Eye (tissue), 1 donor: ENCODE measurements at regions not wholly inside any gene's neighbourhood (a gene's known extent, or its start where the extent isn't known, plus 50 kb on each side); places are given as distances from the start of the nearest gene placed in this dataset.
"Not testable (repeated sequence)": the region's sequence is repeated elsewhere in the genome, so short reads cannot be mapped to it uniquely, and the experiment has no call there.

ENCODE experiments used
- DNase-seq: peaks from one replicate; pipeline ENCODE4 v3.0.0-alpha.2; 2015

- DNase-seq = no peak
These were observed 271.3 kb downstream of the MREG start for GRCh38 chr2:215742021-215742420.

DNA sequence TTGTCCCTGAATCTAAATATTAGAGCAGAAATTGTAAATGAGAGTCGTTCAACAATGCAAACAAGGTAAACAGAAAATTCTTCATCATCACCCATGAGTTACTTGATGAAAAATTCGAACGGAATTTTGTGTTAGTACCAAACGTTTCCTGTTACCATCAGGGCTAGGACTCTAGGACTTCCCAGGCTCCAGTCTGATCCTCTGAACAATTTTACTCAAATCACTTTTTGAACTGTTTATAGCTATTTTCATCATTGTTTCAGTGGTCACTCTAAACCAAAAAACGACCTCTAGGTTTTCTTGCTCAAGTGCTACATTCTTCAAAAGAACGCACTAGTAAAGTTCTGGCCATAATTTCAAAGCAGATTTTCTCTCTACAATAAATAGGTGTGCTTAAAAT lies 273.3 kb downstream of the MREG start:
- no peak for DNase-seq

GRCh38 chr2:215738351-215738750 lies 275.0 kb downstream of the MREG start:
- no peak for DNase-seq

DNA sequence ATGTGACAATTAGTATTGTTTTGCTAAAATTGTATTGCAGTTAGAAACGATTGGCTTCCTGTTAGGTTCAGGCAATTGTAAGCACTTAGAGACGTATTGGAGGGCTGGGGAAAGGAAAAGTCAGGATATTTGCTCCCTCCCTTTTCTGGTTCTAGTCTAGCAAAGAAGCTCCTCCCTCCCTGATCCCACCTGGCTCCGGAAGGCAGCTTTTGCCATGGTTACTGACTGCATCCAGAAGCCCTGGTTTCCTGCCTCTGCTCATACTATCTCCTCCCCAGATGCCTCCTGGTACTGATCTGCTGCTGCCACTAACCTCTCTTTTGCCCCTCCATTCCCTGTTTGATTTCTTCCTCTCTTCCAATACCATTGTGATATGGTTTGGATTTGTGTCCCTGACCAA lies 275.9 kb downstream of the MREG start:
- DNase-seq = no peak

DNA sequence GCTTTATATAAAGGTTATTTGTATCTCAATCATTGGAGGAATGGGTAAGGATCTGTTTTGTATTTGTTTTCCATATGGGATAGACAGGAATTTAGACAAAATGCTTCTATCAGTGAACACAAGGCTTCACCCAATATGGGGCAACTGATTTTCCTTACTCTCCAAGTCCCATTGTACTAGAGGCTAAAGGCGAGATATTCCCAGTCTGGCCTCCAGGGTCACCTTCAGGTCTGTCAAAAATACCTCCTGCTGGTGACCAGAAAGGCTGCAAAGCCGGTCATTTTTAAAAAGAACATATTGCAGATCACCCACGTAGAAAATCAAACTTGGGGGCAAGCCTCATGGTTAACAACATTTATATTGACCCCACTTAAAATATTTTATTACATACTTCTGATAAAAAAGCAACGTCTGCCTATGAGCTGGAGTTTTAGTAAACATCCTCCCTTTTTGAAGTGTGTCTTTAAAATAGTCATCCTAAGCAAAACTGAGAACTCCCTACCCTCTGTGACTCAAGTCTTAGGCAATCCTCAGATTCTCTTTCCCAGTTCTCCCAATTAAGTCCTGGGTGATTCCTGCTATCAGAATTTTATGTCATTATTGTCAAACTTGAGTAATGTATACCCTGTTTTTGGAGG lies 276.6 kb downstream of the MREG start:
- no peak for DNase-seq

DNA sequence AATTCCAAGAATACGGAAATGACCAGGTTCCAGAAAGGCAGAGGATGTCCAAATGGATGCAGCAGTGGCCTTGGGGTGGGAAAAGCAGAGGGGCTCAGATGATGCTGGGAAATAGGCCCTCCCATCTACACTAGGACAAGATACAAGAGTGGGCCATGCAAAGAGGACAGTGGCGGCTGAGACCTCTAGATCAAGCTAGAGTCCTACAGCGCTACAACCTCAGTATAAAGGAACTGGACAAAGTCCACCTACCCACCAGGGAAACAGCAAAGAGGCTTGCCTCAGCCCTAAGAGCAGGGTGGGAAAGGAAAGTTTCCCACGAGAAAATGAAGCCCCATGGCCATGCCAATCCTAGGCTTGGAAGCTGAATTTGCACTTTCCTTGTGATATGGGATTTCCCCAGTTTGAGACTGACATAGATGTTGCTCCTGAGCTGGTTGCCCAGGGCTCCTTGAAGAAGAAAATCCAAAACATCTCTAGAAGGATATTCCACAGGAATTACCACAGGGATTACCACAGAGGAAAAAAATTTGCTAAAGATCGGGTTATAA lies 282.2 kb downstream of the MREG start:
- DNase-seq = no peak

GRCh38 chr2:215729985-215730620 lies 283.2 kb downstream of the MREG start:
- no peak for DNase-seq

DNA sequence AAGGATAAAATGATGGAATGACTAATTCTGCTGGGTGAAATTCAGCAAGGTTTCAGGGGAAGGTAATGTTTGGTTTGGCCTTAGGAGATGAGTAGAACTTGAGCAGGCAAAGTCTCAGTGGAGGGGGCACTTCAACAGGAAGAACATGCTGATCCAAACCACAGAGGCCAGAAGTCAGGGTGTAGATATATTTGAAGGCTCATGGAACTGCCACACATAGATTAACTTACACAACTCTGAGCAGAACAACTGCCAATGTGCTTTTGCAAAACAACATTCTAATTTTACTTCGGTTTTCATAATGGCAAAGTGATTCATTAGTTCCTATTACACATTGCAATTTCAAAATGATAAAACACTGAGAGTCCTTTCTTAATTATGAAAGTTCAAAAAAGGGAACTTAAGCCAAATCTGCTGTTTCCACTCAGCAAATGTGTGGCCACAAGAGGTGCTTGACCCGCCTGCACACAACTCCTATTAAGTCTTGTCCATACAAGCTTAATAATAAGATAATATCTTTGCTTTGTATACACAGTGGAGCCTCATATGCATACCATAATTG lies 284.8 kb downstream of the MREG start:
- DNase-seq = no peak

DNA sequence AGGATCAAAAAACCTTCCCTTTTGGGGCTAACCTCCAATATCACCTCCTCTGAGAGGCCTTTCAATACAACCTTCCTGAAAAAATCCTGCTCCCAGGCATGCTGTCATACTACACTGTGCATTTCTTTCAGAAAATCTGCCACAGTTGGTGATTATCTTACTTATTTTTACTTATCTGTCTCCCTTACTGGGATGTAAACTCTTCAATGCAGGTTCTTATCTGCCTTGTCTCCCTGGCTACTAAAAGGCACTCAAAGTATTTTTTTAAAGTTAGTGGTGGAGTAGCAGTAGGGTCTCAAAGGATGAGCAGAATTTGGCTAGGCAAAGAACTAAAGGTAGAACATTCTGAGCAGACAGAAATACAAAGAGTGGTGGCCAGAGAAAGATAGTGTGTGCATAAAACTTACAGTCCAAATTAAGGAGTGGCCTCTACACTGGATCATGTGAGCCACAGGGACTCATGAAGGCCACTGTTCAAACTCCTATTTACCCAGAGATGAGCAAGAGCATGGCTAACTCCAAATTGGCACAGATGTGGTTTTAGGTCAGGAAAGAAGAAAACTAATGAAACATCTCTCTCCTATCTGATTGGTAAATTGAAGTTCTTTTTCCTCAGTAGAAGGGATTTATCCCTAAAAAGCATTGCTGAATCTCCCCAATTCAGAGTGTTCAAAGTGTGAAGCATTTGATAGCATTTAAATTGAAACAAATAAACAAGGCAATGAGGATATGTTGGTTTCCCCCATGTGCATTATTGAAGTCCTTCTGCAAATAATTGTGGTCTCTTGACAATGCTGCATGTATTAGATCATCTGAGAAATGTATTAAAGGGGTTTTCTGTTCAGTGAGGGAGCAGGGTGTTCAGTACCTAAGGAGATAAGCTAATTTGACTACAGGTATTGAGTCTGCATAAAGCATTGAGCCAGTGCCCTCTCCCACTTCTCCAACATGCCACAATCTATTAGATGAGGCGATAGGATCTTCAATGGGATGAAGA lies 285.5 kb downstream of the MREG start:
- no peak for DNase-seq

- no peak for DNase-seq
These were observed 287.3 kb downstream of the MREG start for GRCh38 chr2:215726070-215726469.

DNA sequence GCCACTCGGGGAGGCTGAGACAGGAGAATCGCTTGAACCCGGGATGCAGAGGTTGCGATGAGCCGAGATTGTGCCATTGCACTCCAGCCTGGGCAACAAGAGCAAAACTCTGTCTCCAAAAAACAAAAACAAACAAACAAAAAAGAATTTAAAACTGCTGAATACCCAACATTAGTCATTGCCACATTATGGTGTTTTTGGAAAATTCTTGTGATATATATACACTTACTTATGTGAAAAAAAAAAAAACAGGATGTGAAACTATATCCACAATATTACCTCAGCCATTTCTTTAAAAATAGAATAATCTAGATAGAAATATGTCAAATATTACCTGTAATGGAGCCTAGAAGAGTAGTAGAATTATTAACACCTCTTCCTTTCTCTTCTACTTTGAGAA lies 288.3 kb upstream of the FN1 start:
- no peak for DNase-seq

DNA sequence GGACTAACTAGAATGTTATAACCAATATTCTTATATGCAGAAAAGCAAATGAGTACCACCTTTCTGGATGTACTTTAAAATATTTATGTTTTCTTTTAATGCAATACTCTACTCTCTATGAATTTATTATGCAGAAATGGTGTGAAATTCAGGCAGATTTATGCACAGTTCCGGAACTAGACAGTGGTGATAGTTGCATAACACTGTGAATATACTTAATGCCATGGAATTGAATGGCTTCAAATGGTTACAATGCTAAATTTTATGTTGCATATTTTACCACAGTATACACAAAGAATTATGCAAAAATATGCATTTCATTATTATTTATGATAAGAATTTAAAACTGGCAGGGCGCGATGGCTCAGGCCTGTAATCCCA lies 287.8 kb upstream of the FN1 start:
- DNase-seq = no peak

- DNase-seq = no peak
These were observed 287.2 kb upstream of the FN1 start for GRCh38 chr2:215722986-215723630.

- DNase-seq = no peak
These were observed 286.3 kb upstream of the FN1 start for GRCh38 chr2:215722125-215722524.

GRCh38 chr2:215721515-215721914 lies 285.6 kb upstream of the FN1 start:
- DNase-seq = not testable (repeated sequence)

DNA sequence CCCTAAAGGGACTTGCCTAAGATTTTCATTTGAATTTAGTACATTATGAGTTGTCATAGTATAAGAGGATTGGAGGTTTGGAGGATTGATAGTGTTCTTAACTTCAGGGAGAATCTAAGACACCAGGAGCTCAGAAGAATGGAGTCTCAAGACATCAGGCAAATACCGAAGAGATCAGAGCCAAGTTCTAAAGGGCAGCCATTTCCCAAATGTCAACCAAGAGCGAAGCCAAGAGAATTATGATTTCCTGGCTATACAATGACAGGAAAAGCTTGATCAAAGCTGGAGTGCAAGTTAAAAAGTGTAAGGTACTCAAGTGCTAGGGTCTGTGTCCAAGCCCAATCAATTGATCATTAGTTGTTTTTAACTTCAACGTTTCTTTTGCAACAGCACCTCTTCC lies 283.0 kb upstream of the FN1 start:
- no peak for DNase-seq

DNA sequence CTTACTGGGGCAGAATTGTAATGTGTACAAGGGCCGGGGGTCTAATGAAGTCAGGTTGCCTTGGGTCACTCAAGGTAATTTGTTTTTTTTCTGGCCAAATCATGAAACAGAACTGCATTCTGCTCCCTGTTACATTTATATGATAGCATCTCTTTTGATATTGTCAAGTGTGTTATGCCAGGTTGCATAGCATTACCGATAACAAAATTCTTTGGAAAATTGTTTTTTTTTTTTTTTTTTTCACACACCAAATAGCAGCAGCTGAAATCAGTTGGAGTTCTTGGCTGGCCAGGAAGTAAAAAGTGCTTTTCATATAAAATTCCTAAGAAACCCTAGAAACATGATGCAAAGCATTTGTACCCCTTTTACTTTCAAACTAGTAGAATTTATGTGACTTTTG lies 282.6 kb upstream of the FN1 start:
- DNase-seq = no peak

DNA sequence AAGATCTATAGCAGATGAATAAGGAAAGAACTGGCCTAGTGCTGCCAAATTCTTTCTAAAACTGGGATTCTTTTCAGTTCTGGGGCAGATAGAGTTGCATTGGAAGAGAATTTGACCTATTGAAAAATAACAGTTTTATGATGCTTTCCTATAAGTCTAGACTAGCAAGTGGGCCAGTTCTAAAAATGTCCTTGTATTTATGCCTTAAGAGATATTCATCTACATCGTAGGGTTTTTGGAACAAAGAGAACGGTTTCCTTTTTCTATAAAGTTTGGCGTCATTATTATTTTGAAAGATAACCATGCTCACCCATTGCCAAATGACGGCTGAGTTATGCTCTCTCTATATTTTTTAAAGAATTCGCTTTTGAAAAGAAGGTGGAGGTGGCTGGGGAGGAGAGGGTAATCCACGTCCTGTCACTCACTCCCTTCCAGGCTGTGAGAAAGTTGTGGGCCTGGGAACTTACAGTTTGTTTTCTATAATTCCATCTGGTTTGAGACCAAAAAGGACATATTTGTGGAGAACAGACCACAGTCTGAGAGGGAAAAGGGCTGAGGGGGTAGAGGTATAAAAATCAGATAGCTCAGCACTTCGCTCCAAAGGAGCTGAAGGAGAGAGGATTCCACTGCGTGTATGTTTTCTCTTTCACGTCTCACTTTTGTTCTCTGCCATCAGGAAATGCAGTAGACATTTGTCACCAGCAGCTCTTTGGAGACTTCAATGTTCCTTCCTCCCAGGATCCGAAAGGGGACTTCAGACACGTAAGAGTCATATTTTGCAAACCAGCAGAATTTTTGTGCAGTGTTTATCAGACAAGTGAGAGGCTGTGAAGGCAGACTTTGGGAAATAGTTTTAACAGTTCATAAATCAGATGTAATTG lies 281.9 kb upstream of the FN1 start:
- peak; percentile 33 for DNase-seq

DNA sequence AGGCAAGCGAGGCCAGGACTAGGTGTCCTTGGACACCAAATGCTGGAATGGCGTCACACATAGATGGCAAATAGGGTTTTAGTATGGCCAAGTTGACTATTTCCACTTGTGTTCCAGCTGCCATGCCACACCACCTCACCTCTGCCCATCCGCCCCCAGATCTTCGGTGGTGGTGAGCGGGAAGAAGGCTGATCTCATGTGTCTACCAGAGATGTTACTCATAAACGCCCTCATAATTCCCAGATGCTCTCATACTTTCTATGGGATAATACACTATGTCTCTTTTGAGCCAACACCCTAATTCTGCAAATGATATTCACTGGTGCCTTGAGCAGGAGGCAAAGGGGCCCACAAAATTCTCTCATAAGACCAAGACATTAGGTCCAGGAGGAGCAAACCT lies 281.1 kb upstream of the FN1 start:
- no peak for DNase-seq

DNA sequence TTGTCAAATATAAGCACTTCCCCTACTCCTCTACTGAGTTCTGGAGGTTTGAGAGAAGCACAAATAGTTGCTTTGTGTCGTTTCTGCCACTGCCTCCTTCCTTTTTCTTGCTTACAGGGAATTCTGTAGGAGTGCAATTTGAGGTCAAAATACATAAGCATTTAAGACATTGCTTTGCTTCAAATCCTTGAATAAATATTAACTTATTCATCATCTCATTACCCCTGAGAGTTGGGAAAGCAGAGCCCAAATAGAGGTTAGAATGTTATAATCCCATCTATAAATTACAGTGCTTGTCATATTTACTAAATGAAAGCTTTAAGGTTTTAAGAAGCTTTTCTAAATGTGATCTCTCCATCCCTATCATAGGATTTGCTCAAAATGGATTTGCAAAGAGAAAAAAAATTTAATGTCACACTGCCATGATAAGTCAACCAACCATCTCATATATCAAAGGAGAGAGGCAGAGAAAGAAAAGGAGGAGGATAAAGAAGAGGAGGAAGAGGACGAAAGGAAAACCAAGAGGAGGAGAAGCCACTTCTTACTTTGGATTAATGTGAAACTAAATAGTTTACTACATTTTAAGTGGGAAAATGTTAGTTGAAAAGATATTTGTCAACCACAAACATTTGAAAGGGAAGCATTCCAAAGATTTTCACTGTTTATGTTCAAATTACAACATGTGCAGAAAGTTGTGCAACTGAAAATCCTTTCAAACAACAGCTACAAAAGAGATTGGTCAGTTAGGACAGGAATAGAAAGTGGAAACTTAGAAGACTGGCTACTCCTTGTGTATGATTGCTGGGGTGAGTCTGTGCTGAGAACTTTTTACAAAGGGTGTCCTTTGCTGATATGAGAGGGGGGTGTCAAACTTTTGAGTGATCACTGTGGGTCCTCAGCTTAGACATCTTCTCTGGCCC lies 277.3 kb upstream of the FN1 start:
- no peak for DNase-seq
